WI38 (cell line): ENCODE measurements at regions not wholly inside any gene's neighbourhood (a gene's known extent, or its start where the extent isn't known, plus 50 kb on each side); places are given as distances from the start of the nearest gene placed in this dataset.

Experiments used
- H3K4me3 ChIP-seq: 2 replicates; pipeline ENCODE4 v1.5.1; 2011; ENCODE audit warnings: low read depth, mild to moderate bottlenecking, control low read depth, low read length
- TF ChIP-seq, protein P1 (sequence below): IDR thresholded peaks from 2 replicates; pipeline ENCODE4 v1.5.1; 2012; ENCODE audit warnings: low read depth, mild to moderate bottlenecking, control low read depth, low read length

DNA sequence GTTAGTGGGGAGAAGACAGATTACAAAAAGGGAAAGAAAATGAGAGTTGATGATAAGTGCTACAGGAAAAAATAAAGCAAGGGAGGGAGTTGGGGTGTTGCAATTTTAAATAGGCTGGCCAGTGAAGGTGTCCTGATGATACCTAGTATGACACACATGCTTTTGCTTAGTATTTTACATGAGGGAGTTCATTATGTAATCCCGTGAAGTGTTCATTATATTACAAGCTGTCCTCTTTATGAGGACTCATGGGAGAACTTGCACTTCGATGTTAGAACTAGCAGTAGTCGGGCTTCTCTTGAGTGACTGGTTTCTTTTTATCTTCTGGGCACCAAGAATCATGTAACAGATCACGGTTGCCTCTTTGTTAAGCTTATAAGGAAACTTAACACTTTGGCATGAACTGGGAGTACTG is 102.3 kb upstream of the MTPN start:
- TF ChIP-seq, protein P1, sequence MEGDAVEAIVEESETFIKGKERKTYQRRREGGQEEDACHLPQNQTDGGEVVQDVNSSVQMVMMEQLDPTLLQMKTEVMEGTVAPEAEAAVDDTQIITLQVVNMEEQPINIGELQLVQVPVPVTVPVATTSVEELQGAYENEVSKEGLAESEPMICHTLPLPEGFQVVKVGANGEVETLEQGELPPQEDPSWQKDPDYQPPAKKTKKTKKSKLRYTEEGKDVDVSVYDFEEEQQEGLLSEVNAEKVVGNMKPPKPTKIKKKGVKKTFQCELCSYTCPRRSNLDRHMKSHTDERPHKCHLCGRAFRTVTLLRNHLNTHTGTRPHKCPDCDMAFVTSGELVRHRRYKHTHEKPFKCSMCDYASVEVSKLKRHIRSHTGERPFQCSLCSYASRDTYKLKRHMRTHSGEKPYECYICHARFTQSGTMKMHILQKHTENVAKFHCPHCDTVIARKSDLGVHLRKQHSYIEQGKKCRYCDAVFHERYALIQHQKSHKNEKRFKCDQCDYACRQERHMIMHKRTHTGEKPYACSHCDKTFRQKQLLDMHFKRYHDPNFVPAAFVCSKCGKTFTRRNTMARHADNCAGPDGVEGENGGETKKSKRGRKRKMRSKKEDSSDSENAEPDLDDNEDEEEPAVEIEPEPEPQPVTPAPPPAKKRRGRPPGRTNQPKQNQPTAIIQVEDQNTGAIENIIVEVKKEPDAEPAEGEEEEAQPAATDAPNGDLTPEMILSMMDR, result no peak
- H3K4me3 ChIP-seq, result no peak overlapping the region

DNA sequence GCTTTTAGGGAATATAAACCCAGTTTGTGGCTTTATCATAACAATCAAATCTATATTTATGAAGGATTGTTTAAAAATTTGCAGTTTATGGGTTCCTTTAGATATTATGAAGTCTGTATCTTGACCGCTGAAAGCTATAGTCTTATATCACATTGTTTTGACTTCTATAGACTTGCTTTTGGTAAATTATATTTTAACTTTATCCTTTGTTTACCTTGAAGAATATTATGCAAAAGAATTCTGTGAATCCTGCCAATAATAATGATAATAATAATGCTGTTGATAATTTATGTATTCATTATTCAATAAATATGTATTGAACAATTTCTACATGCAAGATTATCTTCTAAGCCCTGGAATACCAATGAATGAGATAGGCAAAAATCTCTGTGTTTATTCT is 101.9 kb upstream of the MTPN start:
- TF ChIP-seq, protein P1, result no peak
- H3K4me3 ChIP-seq, result no peak overlapping the region

DNA sequence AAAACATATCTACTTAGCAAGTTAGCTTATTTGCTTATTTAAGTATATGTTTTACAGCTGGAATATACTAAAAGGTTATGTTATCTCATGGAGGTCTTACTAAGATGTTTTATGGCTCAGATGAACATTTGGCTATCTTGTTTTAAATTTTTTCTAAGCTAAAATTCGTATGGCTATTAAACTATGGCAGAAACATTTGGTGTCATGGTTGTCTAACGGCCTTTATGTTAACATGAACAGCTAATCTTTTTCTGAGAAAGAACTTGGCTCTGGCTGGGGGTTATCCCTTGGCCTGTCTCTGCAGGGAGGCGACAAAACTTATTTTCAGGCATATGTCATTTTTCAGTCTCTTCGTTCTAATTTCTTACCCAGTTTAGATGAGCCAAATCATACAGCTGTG is 101.5 kb upstream of the MTPN start:
- no peak overlapping the region for H3K4me3 ChIP-seq
- TF ChIP-seq, protein P1, result no peak

DNA sequence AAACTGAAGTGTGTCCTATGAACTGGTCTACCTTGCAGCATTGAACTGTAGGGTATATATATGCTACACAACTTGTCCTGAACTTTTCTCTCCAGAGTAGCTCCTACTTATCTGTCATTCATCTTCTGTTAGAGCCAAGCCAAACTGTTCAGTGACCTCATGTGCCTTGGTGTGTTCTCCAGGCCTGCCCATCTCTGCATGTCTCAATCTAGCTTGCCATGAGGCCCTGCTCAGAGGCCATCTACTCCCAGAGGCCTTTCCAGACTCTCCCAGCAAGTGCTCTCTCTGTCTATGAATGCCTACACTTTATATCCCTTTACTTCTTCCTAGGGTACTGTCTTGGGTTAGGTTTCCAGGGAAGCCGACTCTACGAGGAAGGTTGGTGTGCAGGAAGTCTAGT is 99.8 kb upstream of the MTPN start:
- no peak overlapping the region for H3K4me3 ChIP-seq

DNA sequence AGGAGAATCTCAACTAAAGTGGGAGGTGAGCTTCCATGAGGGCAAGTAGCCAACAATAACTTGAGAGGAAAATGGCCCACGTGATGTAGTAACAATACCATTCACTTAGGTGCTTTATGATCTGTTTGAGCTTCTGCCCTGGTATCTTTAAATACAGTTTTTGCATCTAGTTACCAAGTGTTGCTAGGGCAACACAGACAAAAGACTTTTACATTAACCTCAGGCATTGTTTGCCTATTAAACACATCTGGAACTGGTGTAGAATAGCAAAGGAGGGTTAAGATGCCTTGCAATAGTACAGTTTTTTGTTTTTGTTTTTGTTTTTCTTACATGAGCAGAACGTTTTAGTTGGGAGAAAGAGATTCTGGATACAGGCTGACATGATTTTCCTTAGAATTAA is 97.7 kb upstream of the MTPN start:
- H3K4me3 ChIP-seq, result no peak overlapping the region
- TF ChIP-seq, protein P1, result no peak

More for the DNA sequence above, 99.8 kb upstream of the MTPN start:
- TF ChIP-seq, protein P1, result no peak

DNA sequence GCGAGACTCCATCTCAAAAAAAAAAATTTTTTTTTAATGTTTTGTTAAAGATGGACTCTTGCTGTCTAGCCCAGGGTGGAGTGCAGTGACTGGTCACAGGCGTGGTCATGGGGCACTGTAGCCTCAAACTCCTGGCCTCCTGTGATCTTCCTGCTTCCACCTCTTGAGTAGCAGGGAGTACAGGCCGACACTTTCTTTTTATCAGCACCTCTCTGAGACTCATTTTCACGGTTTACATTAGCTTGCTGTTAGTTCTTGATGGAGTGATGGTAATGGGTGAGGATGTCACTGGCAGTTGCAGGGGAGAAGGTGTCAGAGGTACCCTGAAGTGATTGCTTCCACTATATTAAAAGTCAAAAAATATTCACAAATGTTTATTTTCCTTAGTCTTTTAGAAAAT is 95.3 kb upstream of the MTPN start:
- no peak overlapping the region for H3K4me3 ChIP-seq
- TF ChIP-seq, protein P1, result no peak

DNA sequence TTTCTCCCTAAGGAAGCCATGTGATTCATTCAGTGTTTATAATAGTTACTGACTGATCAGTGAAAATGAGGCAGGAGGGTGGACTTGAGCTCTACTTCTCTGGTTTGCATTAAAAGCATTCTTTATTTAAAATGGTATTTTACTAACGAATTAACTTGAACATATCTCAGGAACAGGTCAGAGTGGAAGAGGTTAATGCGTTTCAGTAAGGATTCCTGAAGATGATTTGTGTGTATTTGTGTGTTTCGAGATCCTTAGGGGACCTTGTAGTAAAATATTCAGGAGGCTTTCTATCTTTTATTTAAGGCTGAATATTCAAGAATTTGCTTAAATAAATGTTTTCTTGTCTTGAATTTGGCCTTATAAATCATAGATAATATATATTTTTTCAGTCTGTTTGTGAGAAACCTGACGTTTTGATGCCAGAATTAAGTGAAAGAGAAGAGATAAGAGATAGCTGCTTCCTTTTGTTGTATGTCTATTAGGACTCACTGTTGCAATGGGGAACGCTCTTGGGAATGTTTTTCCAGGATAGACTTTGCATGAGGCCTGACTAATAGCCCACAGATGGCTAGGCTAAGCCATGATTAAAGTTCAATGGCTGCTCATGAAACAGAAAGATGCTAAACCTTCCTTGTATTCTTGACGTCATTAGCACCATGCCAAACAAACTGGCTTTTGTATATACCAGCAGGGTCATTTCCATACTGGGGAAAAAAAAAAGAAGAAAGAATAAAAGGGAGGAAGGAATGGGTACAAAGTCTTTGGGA is 93.8 kb upstream of the MTPN start:
- no peak overlapping the region for H3K4me3 ChIP-seq
- TF ChIP-seq, protein P1, result no peak
